GM12872 (cell line): ENCODE measurements at regions not wholly inside any gene's neighbourhood (a gene's known extent, or its start where the extent isn't known, plus 50 kb on each side); places are given as distances from the start of the nearest gene placed in this dataset.

Source experiments
- CTCF ChIP-seq: IDR thresholded peaks from 3 replicates; pipeline ENCODE4 v1.5.1; 2011; ENCODE audit warnings: low read depth, mild to moderate bottlenecking, low read length, moderate library complexity; ENCODE audit not compliant: insufficient read depth

- no peak for TF ChIP-seq CTCF
Measured at GRCh38 chr3:156038869-156039268, 81.5 kb upstream of the KCNAB1 start.

GRCh38 chr3:156040041-156040440, 80.3 kb upstream of the KCNAB1 start:
- TF ChIP-seq CTCF, result no peak

- TF ChIP-seq CTCF, result peak; percentile 63
Measured at GRCh38 chr3:156043832-156044633, 76.3 kb upstream of the KCNAB1 start.

GRCh38 chr3:156044634-156044975, 75.8 kb upstream of the KCNAB1 start:
- no peak for TF ChIP-seq CTCF

- no peak for TF ChIP-seq CTCF
Measured at GRCh38 chr3:156050918-156051317, 69.5 kb upstream of the KCNAB1 start.

GRCh38 chr3:156051651-156052050, 68.7 kb upstream of the KCNAB1 start:
- TF ChIP-seq CTCF, result no peak

GRCh38 chr3:156052115-156052514, 68.3 kb upstream of the KCNAB1 start:
- no peak for TF ChIP-seq CTCF
